ENCODE measurements at regions not wholly inside any gene's neighbourhood (a gene's known extent, or its start where the extent isn't known, plus 50 kb on each side); places are given as distances from the start of the nearest gene placed in this dataset.

DNA sequence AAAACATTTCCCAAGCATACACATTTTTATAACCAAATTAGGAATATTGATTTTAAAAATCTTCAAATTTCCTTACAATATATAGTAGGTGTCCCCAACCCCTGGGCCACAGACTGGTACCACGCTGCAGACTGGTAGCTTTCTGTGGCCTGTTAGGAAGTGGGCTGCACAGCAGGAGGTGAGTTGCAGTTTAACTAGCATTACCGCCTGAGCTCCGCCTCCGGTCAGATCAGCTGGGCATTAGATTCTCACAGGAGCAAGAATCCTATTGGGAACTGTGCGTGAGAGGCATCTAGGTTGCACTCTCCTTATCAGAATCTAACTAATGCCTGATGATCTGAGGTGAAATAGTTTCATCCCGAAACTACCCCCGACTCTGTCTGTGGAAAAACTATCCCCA lies 62.1 kb downstream of the ZWINT start:
- TF ChIP-seq POLR2A (IDR thresholded peaks at IDR 0.05), result no peak
- no peak overlapping the region for H3K4me3 ChIP-seq
- DNase-seq, result no peak
- 81 to 90% methylated on average over 7 of the region's 7 CpGs for WGBS, 2 donors
- no peak overlapping the region for H3K27ac ChIP-seq
- no peaks in the 10 kb centered on the region for H3K36me3 ChIP-seq
- H3K9me3 ChIP-seq, result no peaks in the 10 kb centered on the region
- no peaks in the 10 kb centered on the region for H3K4me1 ChIP-seq
- intact Hi-C loops (cut with DNase I), result no loop called here
- H3K27me3 ChIP-seq, result no peaks in the 10 kb centered on the region

DNA sequence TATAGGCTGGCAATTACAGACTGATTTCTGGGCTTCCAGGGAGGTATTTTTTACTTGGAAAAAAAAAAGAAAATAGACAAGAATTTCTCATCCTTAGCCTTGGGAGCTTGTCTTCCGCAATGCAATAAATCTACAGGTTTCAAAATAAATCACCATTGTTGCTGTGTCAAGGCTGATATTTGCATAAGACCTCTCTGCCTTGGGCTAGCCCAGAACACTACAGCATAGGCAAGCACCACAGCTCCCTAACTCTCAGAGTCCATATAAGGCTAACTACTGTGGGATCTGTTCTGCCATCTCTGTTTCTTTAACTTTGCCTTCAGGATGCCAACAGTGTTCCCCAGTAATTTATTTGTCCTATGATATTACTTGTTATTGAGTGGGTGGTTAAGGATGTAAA lies 64.4 kb downstream of the ZWINT start:
- H3K27ac ChIP-seq, result no peak overlapping the region
- H3K4me3 ChIP-seq, result no peak overlapping the region
- H3K4me1 ChIP-seq, result no peaks in the 10 kb centered on the region
- DNase-seq, result no peak
- TF ChIP-seq, protein P1, sequence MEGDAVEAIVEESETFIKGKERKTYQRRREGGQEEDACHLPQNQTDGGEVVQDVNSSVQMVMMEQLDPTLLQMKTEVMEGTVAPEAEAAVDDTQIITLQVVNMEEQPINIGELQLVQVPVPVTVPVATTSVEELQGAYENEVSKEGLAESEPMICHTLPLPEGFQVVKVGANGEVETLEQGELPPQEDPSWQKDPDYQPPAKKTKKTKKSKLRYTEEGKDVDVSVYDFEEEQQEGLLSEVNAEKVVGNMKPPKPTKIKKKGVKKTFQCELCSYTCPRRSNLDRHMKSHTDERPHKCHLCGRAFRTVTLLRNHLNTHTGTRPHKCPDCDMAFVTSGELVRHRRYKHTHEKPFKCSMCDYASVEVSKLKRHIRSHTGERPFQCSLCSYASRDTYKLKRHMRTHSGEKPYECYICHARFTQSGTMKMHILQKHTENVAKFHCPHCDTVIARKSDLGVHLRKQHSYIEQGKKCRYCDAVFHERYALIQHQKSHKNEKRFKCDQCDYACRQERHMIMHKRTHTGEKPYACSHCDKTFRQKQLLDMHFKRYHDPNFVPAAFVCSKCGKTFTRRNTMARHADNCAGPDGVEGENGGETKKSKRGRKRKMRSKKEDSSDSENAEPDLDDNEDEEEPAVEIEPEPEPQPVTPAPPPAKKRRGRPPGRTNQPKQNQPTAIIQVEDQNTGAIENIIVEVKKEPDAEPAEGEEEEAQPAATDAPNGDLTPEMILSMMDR (IDR thresholded peaks at IDR 0.05), result no peak
- no peak for TF ChIP-seq POLR2A (IDR thresholded peaks at IDR 0.05)
- no peaks in the 10 kb centered on the region for H3K27me3 ChIP-seq
- intact Hi-C loops (cut with DNase I), result no loop called here
- no peaks in the 10 kb centered on the region for H3K36me3 ChIP-seq
- 79 to 81% methylated on average over 1 of the region's 1 CpG for WGBS, 2 donors
- no peaks in the 10 kb centered on the region for H3K9me3 ChIP-seq

DNA sequence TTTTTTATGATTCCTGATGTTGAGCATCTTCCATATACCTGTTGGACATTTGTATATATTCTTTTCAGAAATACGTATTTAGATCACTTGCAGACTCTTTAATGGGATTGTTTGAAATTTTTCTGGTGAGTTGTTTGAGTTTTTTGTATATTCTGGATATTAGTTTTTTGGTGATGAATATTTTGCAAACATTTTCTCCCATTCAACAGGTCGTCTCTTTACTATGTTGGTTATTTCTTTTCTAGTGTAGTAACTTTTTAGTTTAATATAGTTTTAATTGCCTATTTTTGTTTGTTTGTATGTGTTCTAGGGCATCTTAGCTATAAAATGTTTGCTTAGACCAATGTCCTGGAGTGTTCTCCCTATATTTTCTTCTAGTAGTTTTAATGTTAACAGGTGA lies 72.7 kb downstream of the ZWINT start:
- no peaks in the 10 kb centered on the region for H3K9me3 ChIP-seq
- TF ChIP-seq, protein P1 (IDR thresholded peaks at IDR 0.05), result no peak
- TF ChIP-seq POLR2A (IDR thresholded peaks at IDR 0.05), result no peak
- intact Hi-C loops (cut with DNase I), result no loop called here
- H3K27ac ChIP-seq, result no peak overlapping the region
- H3K36me3 ChIP-seq, result no peaks in the 10 kb centered on the region
- H3K4me1 ChIP-seq, result no peaks in the 10 kb centered on the region
- no peaks in the 10 kb centered on the region for H3K27me3 ChIP-seq
- no peak overlapping the region for H3K4me3 ChIP-seq
- WGBS, 2 donors, result 59 to 61% methylated on average over 2 of the region's 2 CpGs
- DNase-seq, result no peak

DNA sequence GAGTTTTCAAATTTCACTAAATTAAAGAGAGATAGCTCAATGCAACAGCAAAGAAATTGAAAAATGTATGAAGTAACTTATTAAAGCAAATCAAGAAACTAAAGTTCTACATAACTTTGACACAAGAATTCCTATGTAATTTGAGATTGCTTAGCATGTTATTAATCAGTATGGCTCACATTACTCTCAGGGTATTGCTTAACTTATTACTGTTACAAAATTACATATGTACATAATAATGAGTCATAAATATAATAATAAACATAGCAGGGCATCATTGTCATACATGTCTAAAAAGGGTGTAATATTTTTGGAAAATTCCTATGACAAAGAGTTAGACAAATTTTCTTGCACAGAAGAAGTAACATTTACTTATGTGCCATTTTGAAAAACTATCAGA lies 75.0 kb downstream of the ZWINT start:
- H3K27ac ChIP-seq, result no peak overlapping the region
- no peak overlapping the region for H3K4me3 ChIP-seq
- H3K4me1 ChIP-seq, result no peaks in the 10 kb centered on the region
- DNase-seq, result no peak
- H3K9me3 ChIP-seq, result no peaks in the 10 kb centered on the region
- TF ChIP-seq, protein P1 (IDR thresholded peaks at IDR 0.05), result no peak
- no peak for TF ChIP-seq POLR2A (IDR thresholded peaks at IDR 0.05)
- no peaks in the 10 kb centered on the region for H3K27me3 ChIP-seq
- intact Hi-C loops (cut with DNase I), result no loop called here
- no peaks in the 10 kb centered on the region for H3K36me3 ChIP-seq

DNA sequence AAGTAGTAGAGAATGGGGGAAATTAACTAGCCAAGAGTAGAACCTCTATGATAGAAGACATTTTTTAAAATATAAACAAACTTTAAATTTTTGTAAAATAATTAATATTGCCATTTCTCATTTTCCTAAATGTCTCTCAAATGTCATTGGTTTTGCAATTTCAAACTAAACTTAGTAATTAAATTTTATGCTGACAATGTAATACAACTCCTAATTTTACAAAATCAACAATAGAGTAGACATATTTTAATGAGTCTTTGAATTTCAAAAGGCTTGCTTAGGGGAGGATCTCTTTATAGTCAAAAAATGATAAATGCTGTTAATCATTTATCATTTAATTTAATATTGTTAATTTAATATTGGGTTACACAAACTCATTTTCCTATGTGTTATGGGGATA lies 81.8 kb downstream of the ZWINT start:
- Histone ChIP-seq H3K4me3 (no peak overlapping the region), H3K27ac (no peak overlapping the region), H3K9me3 (no peaks in the 10 kb centered on the region), H3K27me3 (no peaks in the 10 kb centered on the region), H3K4me1 (no peaks in the 10 kb centered on the region), H3K36me3 (no peaks in the 10 kb centered on the region)
- no peak for TF ChIP-seq POLR2A (IDR thresholded peaks at IDR 0.05)
- TF ChIP-seq, protein P1 (IDR thresholded peaks at IDR 0.05), result no peak
- intact Hi-C loops (cut with DNase I), result no loop called here
- no peak for DNase-seq

DNA sequence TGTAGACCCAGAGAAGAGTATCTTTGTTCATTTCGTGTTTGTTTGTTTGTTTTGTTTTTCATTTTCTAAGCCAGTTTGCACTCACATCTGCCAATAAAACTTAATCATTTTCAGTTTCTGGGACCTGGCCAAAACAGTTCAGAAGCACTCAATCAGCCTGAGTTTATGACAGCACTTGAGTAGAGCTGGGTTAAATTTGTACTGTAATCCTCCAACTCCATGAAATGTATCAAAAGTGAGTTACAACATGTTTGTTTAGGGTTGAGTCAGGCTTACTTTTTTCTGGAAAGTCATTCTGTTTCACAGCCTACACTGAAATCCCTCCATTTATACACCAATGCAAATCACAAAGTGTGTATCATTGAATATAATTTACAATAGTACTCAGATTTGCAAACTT lies 91.9 kb downstream of the ZWINT start:
- H3K27ac ChIP-seq, result no peak overlapping the region
- no peak overlapping the region for H3K4me3 ChIP-seq
- H3K9me3 ChIP-seq, result no peaks in the 10 kb centered on the region
- DNase-seq, result no peak
- TF ChIP-seq POLR2A (IDR thresholded peaks at IDR 0.05), result no peak
- TF ChIP-seq, protein P1 (IDR thresholded peaks at IDR 0.05), result no peak
- no peaks in the 10 kb centered on the region for H3K36me3 ChIP-seq
- no peaks in the 10 kb centered on the region for H3K27me3 ChIP-seq
- no peaks in the 10 kb centered on the region for H3K4me1 ChIP-seq
- WGBS, 2 donors, result 8 to 16% methylated on average over 1 of the region's 1 CpG
- intact Hi-C loops (cut with DNase I), result no loop called here

Measured in esophagus squamous epithelium (tissue), 5 donors.